ENCODE measurements at regions not wholly inside any gene's neighbourhood (a gene's known extent, or its start where the extent isn't known, plus 50 kb on each side); places are given as distances from the start of the nearest gene placed in this dataset.
"Not testable (repeated sequence)": the region's sequence is repeated elsewhere in the genome, so short reads cannot be mapped to it uniquely, and the experiment has no call there.

DNA sequence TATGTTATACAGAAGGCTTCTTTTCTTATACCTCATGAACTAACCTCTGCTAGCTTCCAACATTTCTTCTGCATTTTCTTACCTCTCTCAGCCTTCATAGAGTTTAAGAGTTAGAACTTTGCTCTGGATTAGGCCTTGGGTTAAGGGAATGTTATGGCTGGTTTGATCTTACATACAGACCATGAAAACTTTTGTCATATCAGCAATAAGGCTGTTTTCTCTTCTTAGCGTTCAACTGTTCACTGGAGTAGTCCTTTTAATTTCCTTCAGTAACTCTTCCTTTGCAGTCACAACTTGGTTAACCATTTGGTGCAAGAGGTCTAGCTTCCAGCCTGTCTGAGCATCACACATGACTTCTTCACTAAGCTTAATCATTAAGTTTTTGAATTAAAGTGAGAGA lies 329.0 kb upstream of the CCNG1 start:
- no peak for DNase-seq (ENCODE audit: low read depth)
- H3K4me3 ChIP-seq (ENCODE audit: low read length), result no peak overlapping the region

DNA sequence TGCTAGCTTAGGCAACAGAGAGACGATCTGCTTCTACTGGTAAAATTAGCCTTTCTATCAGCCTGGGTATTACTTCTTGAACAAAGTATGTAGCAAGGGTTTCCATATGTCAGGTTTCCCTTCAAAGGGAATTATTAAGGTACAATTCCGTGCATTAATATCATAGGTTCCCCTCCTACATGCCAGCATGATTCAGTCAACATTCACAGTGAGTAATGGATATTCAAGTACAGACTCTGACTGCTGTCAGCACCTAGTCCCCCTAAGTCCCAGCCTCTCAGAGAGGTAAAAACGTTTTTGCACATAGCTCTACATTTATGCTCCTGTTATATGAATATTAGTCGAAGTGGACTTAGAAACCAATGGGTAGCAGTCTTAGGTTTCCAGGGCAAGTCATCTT lies 322.4 kb upstream of the CCNG1 start:
- TF ChIP-seq, protein P1, sequence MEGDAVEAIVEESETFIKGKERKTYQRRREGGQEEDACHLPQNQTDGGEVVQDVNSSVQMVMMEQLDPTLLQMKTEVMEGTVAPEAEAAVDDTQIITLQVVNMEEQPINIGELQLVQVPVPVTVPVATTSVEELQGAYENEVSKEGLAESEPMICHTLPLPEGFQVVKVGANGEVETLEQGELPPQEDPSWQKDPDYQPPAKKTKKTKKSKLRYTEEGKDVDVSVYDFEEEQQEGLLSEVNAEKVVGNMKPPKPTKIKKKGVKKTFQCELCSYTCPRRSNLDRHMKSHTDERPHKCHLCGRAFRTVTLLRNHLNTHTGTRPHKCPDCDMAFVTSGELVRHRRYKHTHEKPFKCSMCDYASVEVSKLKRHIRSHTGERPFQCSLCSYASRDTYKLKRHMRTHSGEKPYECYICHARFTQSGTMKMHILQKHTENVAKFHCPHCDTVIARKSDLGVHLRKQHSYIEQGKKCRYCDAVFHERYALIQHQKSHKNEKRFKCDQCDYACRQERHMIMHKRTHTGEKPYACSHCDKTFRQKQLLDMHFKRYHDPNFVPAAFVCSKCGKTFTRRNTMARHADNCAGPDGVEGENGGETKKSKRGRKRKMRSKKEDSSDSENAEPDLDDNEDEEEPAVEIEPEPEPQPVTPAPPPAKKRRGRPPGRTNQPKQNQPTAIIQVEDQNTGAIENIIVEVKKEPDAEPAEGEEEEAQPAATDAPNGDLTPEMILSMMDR (conservative IDR thresholded peaks at IDR 0.05; ENCODE audit: low read depth, low read length), result no peak
- H3K4me3 ChIP-seq (ENCODE audit: low read length), result no peak overlapping the region
- no peak for DNase-seq (ENCODE audit: low read depth)

More for the DNA sequence above, 329.0 kb upstream of the CCNG1 start:
- TF ChIP-seq, protein P1 (conservative IDR thresholded peaks at IDR 0.05; ENCODE audit: low read depth, low read length), result no peak

DNA sequence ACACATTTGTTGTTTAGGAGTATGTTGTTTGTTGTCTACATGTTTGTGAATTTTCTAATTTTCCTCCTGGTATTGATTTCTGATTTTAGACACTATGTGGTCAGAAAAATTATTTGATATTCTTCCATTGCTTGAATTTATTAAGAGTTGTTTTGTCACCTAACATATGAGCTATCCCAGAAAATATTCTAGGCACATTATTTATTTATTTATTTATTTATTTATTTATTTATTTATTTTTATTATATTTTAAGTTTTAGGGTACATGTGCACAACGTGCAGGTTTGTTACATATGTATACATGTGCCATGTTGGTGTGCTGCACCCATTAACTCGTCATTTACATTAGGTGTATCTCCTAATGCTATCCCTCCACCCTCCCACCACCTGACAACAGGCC lies 320.8 kb upstream of the CCNG1 start:
- H3K4me3 ChIP-seq (ENCODE audit: low read length); DNase-seq (ENCODE audit: low read depth): not testable (repeated sequence)

DNA sequence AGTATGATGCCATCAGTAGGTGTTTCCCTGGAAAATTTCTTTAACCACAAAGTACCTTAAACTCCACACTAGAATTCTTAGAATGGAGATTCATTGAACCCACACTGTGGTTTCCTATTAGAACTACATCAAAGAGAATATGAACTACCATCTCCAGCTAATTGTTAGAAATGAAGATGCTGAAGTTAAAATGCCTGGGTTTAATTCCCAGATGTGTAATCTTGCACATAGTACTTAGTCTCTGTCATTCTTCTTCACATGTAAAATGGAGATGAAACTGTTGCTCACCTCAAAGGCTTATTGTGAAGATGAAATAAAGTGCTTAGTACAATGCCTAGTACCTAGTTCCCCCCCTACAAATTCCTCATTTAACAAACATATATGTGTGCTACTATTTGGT lies 303.3 kb upstream of the CCNG1 start:
- TF ChIP-seq, protein P1 (conservative IDR thresholded peaks at IDR 0.05; ENCODE audit: low read depth, low read length), result no peak
- H3K4me3 ChIP-seq (ENCODE audit: low read length), result no peak overlapping the region
- no peak for DNase-seq (ENCODE audit: low read depth)

DNA sequence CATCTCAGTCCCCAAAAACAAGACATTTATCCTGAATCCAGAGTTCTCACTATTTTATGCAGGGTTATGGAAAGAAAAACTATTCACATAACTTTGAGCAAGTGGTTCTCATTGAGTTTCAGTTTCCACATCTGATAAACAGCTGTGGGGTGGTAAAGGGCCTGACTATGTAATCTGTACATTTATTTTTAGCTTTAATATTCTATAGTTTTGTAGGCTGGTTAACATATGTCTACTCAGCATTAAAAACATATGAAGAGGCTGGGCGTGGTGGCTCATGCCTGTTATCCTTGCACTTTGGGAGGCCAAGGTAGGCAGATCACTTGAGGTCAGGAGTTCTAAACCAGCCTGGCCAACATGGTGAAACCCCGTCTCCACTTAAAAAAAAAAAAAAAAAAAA lies 301.5 kb upstream of the CCNG1 start:
- DNase-seq (ENCODE audit: low read depth), result no peak
- H3K4me3 ChIP-seq (ENCODE audit: low read length), result no peak overlapping the region
- TF ChIP-seq, protein P1 (conservative IDR thresholded peaks at IDR 0.05; ENCODE audit: low read depth, low read length), result no peak

DNA sequence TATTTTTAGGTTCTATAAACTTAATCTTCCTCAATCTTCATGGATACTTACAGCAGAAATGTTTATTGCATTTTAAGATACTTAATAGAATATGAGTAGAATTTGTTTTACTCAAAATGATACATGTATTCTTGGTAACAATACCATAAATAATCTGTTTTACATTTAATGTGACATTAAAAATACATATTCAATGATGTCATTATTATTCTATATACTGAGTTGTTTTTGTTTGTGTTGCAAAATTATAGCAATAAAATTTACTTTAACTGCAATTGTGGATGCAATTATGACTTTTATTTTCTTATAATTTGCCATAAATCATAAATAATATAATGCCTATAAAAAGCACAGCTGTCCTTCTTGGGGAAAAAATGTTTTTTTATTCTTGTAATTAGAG lies 275.9 kb upstream of the CCNG1 start:
- H3K4me3 ChIP-seq (ENCODE audit: low read length), result no peak overlapping the region
- TF ChIP-seq, protein P1 (conservative IDR thresholded peaks at IDR 0.05; ENCODE audit: low read depth, low read length), result no peak
- DNase-seq (ENCODE audit: low read depth), result no peak

DNA sequence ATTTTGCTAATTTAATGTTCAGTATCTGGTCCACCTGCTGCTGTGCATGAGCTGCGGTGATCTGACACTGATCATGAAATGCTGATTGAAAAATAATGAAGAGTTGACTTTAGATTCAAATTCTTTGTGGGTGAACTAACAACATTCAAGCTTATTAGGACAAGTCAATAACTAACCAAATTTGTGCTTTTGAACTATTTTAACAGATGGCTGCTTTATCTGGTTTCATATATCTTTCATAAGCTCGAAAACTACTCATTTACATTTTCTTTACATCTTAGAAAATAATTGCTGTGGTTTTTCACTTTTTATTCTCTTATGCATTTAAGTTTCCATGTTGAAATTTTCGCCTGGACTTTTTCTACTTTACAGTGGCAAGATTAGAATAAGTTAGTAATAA lies 274.8 kb upstream of the CCNG1 start:
- TF ChIP-seq, protein P1 (conservative IDR thresholded peaks at IDR 0.05; ENCODE audit: low read depth, low read length), result no peak
- no peak for DNase-seq (ENCODE audit: low read depth)
- H3K4me3 ChIP-seq (ENCODE audit: low read length), result no peak overlapping the region

DNA sequence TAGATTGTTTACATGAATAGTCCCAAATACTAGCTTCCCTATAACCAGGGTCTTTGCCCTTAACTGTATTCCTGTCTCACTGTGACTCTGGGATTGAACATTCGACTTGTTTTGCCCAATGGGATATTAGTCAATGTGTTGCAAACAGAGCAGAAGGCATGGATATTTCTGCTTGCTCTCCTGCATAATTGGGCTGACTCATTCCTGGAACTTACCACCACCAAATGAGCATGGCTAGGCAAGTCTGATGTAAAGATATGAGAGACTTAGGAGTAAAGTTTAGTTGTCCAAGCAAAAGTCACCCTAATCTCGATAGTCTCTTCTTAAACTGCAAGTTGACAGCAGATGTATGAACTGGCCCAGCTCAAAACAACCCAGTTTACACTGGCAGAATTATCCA lies 273.5 kb upstream of the CCNG1 start:
- DNase-seq (ENCODE audit: low read depth), result no peak
- TF ChIP-seq, protein P1 (conservative IDR thresholded peaks at IDR 0.05; ENCODE audit: low read depth, low read length), result no peak
- H3K4me3 ChIP-seq (ENCODE audit: low read length), result no peak overlapping the region
